ENCODE measurements at regions not wholly inside any gene's neighbourhood (a gene's known extent, or its start where the extent isn't known, plus 50 kb on each side); places are given as distances from the start of the nearest gene placed in this dataset.
"Not testable (repeated sequence)": the region's sequence is repeated elsewhere in the genome, so short reads cannot be mapped to it uniquely, and the experiment has no call there.

DNA sequence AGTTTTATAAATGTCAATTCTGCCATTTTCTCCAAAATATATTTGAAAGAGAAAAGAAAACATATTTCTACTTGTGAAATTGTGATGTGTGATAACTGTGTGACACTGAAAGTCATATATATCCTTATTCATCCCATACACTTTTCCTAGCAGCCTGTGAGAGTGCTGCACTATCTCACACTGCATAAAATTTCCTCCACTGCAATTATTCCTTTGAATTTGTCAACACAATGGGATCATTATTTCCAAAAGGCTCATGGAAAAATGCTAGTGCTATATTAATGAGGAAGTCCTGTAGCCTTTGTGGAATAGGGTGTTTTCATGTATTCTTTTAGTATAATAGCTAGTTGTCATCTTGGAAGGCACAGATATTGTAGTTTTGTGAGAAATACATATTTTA is 504.1 kb downstream of the RPL10L start:
- no peak for DNase-seq

DNA sequence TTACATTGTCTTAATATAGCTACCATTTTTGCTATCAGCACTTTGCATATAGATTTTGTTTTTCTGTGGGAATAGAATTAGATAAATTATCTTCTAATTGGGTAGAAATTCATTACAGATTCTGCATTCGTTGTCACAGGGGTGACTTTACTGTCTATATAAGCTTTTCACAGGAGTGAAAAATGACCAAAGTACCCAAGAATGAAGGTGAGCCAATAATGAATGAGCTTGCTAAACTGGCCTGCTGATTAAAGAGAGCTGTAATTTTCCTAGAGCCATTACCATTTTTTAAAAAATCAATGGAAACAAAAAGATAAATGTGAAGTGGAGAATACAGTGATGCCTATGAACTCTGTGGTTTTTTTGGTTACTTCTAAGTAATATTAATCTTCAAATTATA is 504.6 kb downstream of the RPL10L start:
- no peak for DNase-seq

DNA sequence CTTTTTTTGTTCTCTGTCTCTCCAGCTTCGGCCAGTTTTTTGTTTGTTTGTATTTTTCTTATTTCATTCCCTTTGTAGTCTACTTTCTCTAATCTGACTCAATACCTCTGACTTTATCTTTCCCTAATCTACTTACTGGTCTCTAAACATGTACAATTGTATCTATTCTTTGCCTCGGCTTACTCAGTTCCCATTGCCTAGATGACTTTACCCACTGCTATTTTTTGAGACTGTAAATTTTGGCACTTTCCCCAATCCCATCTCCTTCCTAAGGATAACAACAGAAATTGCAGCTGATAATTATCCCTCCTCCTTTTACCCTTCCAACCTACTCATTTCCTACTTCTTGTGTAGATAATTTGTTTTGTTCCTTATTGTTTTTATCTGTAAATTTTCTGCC is 511.1 kb downstream of the RPL10L start:
- DNase-seq: no peak

DNA sequence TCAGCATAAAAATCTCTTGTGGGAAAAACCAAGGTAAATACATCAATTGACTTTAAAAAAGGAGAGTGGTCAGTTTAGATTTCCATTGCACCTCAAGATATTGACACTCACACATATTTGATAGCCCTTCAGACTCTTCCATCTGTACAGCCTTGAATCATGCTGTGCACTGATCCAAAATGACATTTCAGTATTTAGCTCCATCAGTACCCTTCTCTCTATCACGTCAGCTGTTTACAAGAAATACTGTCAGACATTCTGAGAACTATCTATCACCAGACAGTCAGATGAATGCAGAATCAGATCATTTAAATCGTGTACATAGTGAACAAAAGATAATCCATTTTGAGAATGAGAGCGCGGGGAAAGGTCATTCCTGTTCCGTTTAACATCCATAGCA is 511.9 kb downstream of the RPL10L start:
- DNase-seq: no peak

DNA sequence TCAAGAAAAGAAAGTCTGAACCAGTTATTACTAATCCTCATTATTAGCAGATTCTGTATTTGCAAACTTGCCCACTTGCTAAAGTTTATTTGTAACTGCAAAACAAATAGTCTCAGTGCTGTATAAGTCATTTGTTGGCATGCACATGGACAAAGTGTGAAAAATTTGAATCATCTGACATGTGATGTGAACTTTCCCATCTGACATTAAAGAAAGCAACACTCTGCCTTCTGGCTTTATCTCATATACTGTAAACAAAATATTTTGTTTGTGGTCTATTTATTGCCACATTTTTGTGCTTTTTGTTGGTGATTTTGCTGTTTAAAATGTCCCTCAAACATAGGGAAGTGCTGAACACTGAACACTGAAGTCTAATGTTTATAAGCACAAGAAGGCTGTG is 513.8 kb downstream of the RPL10L start:
- no peak for DNase-seq

DNA sequence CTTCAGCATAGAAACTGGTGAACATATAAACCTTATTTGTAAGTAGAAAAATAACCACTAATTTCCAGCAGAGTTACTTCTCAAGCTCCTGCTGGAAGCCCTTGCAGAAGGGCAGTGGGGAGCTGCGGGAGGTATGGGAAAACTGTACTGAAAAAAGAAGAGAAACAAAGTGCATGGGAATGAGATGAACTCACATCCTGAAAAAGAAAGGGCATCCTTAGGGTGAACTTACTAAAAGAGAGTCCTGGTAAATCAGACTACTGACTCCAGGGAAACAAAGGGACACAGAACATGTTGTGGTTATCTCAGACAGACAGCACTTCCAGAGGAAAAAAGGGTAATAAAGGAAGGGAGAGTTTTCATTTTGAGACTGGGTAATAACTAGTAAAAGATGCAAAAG is 515.1 kb downstream of the RPL10L start:
- DNase-seq: no peak

DNA sequence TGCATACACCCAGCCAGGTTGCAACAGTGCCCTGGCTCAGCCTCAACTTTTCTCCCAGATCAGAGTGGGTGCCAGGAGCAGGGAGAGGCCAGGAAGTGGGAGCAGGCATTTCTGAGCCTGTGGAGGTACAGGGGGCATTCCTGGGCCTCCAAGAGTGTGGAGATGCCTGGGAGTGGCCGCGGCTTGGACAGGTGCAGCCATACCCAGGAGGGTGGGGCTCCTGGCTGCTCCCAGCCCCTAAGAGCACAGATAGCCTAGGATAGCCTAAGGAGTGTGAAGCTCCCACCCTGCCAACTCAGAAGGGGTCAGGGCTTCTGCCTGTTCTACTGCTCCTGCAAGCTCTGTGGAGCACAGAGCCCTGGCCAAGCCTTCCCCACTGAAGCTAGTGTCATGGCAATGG is 543.4 kb downstream of the RPL10L start:
- DNase-seq: no peak

DNA sequence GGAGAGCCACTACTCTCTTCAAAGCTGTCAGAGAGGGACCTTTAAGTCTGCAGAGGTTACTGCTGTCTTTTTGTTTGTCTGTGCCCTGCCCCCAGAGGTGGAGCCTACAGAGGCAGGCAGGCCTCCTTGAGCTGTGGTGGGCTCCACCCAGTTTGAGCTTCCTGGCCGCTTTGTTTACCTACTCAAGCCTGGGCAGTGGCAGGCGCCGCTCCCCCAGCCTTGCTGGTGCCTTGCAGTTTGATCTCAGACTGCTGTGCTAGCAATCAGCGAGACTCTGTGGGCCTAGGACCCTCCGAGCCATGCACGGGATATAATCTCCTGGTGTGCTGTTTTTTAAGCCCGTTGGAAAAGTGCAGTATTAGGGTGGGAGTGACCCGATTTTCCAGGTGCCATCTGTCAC is 550.7 kb downstream of the RPL10L start:
- not testable (repeated sequence) for DNase-seq

DNA sequence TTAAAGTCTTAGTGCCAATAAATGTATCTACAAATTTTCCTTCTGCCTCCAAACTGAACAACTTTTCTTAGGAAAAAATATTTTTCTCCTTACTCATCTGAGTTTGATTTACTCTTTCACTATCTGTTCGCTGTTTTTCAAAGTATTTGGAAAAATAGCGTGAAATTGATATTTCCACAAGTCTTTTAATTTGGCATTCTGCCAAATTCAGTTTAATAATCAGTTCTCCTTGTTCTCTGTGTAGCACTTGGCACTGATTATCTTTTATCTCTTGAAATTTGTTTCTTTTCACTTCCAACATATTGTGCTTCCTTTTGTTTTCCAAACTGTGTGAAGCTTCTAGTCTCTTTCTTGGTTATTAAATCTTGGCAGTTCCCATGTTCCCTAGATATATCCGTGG is 559.8 kb downstream of the RPL10L start:
- DNase-seq: no peak

DNA sequence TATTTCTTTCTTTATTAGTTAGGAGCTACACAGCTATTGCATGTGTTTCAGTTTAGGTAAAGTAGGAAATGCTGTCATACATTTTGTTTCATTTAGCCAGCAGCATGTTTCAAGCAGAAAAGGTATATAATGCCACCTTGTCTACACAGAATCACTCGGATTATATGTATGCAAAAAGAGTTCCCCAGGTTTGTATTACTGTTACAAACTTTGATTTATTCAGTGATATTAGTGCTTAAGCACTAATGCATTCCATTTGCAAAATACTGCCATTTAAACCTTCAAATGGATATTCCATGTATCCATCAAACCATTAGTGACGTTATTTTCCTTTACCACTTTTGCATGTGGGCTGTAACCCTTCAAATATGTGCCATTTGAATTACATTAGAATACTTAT is 564.0 kb downstream of the RPL10L start:
- no peak for DNase-seq

DNA sequence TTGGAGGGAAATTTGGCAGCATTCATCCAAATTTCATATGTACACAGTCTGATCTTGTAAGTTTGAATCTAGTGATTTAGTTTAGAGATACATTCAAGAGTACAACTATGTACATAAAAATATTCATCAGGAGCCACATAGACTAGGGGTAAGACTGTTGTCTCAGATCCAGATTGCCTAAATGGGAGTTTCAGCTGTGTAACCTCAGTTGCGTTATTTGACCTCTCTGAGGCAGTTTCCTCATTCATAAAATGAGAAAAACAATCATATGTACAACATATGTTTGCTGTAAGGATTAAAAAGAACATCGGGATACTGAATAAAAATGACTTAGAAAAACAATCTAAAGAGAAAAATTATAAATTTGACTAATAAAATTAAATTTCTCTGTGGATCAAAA is 577.5 kb downstream of the RPL10L start:
- DNase-seq: no peak

DNA sequence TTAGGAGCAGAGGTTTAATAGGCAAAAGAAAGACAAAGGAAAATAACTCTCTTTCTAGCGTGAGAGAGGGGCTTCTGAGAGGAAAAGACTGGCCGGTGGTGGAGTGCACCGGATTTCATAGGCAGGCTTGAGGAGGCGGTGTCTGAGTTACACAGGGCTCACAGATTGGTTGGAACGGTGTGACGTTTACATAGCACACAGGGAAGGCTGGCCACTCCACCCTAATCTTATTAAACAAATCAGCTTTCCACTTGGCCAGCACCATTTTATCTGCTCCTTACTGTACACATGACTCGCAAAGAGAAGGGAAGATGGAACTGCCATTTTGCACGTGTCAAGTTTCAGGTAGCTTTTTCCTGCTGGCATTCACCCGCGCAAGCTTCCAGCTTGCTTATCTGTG is 587.7 kb downstream of the RPL10L start:
- no peak for DNase-seq

DNA sequence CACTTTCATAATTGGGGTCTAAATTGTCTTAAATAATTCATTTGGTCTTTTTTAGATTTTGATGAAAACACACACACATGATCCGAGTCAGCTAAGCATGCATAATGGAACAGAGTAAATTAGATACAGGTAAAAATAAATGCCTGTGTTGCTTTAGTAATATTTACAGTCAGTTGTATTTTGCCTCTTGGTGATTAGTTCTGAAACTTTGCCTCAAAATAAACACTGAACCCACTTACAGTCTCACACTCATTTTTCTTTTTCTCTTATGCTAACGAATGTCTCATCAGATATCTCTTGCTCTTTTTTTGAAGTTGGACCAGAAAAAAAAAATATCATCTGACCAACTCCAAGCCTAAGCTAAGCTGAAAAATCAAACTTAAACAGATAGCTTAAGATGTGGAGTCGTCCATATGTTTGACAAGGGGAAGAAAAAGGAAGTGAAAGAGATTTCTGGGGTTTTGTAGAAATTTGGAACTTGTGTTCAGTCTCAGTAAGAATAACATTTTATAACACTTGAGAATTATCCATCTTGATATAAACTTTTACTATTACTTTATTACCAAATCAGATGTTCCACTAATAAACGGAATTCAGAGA is 592.5 kb downstream of the RPL10L start:
- DNase-seq: no peak

DNA sequence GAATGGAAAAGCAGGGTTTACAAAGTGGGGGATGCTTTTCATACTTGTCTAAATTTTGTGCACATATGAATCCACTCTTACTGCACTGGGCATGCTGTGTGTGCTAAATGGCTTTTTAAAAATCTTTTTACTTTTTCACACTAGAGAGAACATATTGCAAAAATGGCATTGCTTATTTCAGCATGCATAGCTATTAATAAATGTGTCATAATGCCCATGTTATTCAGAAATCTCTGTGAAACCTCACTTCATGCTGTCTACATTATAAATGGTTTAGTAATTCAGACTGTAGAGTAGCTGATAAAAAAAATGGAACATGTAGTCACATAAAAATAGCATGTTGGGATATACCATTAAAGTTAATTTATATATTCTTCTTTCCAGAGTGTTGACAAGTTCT is 593.8 kb downstream of the RPL10L start:
- no peak for DNase-seq

DNA sequence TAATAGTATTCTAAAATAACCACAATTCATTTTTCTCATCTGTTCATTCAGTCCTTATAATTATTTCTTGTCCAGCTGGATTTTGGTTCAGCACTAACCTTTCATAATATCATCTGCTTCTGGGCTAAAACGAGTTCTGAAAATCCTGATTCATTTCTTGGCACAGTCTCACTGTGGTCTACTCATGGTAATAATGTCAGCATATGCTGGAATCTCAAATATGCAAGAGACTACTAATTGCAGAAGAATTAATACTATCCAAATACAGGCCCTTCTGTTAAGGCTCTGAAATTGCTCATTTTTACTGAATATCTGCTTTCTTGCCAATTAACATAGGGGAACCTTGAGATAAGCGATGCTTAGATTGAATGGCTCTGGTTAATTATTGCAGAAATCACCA is 597.1 kb downstream of the RPL10L start:
- DNase-seq: no peak

DNA sequence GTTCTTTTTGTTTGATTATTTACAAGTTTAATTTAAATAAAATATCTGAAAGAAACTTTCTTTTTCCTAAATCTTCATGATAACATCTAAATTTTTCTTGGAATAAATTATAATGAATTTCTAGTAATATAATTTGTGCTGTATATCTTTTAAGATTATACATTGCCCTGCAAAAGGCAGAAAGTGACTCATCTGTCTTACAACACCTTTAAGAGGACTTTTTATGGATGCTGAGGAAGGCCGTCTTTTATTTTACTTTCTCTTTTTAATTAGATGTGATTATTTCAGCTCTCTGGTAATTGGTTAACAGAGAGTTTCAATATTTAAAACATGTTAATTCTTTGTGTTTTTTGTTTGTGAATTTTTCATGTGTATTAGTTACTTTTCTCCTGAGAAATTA is 598.4 kb downstream of the RPL10L start:
- DNase-seq: no peak

DNA sequence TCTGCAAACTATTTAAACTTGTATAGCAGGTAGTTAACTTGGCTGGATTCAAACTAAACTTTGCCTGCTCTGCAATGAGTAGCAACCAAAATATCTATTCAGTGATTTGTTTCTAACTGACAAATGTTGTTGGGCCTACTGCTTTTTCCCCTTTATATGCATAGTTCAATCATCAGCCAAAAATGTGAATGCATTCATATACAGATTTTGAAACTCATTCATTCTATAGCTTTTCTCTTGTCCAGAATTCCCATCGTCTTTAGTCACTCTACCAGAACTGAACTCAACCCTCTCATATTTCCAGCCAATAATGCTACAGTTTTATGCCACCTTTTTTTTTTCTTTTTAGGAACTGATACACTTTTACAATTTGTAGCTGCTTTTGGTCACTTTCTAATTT is 599.8 kb downstream of the RPL10L start:
- no peak for DNase-seq

DNA sequence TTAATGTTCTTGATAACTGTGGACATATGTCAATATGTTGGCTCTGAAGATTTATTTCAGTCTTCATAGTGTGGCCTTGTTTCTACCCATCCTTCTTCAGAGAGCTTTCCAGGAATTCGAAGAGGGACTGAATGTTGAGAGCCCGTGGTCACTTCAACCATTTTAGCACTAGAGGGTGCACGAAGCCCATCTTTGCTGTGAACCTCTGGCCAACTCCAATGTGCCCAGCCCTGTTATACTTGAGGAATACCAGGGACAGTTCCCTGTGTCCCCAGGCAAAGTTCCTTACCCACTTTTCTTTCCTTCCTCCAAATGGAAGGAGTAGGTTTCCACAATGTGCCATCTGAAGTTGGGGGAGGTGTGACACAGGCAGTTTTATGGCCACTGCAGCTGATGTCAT is 603.5 kb downstream of the RPL10L start:
- peak; percentile 6 for DNase-seq

DNA sequence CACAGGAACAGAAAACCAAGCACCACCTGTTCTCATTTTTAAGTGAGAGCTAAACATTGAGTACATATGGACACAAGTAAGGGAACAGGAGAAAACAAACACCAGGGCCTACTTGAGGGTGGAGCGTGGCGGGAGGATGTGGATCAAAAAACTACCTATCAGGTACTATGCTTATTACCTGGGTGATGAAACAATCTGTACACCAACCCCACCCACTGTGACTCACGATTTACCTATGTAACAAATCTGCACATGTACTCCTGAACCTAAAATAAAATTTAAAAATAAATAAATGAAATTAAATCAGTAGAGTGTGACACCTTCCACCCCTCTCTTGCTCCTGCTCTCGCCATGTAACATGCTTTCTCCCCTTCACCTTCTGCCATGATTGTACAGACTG is 615.5 kb downstream of the RPL10L start:
- DNase-seq: no peak

DNA sequence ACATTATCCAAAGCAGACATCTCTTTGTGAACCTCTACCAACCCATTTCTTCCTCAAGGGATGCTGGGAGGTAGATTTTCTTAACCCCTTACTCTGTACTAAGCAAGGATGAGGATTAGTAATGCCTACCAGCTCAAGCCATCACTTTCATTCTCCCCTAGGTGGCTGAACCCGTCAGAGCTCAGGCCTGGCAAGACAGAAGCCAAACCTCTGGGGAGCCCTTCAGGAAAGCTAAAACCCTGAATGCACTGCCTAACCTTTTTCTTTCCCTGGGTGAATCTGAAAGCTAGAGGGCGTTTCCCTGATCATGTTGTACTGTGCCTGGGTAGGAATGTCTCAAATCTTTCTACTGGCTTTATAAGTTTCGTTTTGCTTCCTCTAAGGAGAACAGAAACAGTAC is 617.3 kb downstream of the RPL10L start:
- no peak for DNase-seq

DNA sequence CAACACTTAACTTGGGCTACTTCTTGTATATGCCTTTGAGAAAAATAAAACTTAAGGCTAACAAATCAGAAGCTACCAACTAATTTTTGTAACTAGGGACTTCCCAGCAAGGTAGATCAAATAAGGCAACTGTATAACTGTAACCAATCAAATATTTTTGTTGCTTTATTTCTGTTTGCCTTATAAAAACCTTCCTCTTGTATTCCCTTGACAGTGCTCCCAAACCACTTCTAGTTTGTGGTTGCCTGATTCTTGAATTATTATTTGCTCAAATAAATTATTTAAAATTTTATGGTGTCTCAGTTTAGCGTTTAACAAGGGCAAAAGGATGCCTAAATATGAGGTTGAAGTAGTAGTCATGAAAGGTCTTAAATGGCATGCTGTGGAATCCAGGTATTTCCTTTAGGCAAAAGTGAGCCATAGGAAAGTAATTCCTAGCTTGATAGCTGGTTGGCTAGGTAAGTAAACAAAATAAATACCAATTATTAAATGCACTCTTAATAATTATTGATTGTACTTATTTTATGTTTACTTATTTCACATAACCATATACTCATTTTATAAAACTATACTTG is 632.6 kb downstream of the RPL10L start:
- DNase-seq: no peak

DNA sequence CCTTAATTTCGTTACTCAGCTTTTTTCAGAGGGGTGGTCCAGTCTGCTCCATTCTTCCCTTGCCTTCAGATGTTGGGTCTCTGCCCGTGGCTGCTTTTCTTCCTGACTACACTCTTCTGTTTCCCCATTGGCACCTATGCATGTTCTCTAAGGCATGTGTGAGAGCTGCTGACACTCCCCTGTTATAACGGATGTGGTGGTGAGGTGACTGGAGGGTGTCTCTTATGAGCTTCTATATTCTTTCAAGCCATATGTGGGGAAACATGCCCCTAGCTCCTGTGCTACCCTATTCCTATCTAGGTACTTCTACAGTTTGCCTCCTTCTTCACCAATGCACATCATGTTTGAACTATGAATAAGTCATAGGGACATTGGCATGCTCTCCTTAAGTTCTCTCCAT is 643.2 kb downstream of the RPL10L start:
- DNase-seq: no peak

DNA sequence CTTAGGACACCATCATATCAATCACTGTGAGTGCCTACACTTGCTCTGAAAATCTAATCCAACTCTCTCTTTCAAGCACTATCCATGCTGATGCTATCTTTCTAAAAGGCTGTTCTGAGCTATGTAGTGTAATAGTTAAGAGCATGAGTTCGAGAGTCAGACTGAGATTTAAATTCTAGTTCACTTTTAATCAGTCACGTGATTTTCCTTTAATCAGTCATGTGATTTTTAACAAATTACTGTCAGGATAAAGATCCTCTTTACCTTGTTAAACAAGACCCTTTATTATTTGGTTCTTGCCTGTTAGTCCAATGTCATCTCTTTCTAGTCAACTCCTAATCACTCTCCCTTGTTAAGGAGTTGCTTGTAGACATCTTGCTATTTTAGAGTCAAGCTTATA is 653.0 kb downstream of the RPL10L start:
- DNase-seq: no peak

DNA sequence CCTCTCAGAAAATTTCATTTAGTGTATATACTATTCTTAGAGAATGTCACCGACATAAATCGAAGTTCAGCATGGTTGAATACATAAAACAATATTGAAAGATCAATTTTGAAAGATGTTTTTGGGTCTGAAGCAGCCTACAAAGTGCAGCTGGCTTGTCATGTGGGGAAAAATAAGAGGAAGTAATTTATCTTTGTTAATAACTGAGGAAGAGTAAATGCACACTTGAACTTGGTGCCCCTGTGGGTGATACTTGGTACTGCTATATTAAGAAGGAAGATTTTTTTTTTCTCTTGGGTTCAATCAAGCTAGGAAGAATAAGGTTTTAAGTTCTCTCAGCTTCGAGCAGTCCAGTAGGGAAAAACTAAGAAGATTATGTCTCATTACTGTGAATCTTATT is 661.3 kb downstream of the RPL10L start:
- peak; percentile 21 for DNase-seq

DNA sequence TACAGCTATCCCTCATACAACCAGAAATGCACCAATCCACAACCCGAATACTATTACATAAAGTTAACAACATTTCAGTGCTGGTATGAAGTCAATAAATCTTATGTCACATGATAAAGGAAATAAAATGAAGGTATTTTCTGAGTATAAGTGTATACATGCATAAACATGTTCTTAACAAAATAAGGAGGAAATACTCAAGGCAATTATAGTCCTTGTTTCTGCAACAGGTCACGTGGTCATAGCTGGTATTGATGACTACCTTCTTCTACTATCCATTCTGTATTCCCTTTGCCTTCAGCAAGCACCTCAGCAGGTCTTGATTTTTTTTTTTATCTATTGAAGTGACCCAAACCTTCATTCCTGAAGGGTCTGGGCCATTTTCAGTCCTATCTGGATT is 675.6 kb downstream of the RPL10L start:
- DNase-seq: no peak

DNA sequence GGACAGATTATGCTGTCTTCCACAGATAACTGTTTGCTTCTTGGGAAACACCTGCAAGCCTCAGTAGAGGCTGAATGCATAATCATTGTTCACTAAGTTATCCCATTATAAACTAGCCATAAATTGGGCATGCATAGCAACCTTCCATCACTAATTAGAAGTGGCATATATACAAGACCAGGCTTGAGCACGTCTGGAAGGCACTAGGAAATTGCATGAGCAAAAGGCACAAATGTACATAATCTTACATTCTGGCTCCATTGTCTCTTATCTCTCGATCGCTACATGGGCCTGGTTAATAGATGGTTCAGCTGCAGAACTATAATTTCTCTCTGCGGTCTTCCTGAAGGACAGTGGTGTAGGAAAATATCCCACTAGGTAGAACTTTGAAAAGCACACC is 679.2 kb downstream of the RPL10L start:
- DNase-seq: no peak

All from hematopoietic multipotent progenitor cell treated with erythropoietin and hydrocortisone succinate and interleukin-3 and kit ligand, for 4 days (in vitro differentiated cells).